GM18519 (cell line): ENCODE measurements at regions not wholly inside any gene's neighbourhood (a gene's known extent, or its start where the extent isn't known, plus 50 kb on each side); places are given as distances from the start of the nearest gene placed in this dataset.
"Not testable (repeated sequence)": the region's sequence is repeated elsewhere in the genome, so short reads cannot be mapped to it uniquely, and the experiment has no call there.

ENCODE experiments used
- ATAC-seq: cut with Tn5 transposase; IDR thresholded peaks from one replicate; pipeline ENCODE4 v1.9.1; 2021; ENCODE audit warnings: mild to moderate bottlenecking, moderate library complexity; ENCODE audit not compliant: unreplicated experiment, low FRiP score

- ATAC-seq, result no peak
Measured at GRCh38 chr12:68422956-68423574, 90.9 kb upstream of the MDM1 start.

- no peak for ATAC-seq
Measured at GRCh38 chr12:68425998-68426397, 93.8 kb upstream of the MDM1 start.

GRCh38 chr12:68428211-68428610, 96.0 kb upstream of the MDM1 start:
- no peak for ATAC-seq

- ATAC-seq, result no peak
Measured at GRCh38 chr12:68428724-68429501, 96.8 kb upstream of the MDM1 start.

- no peak for ATAC-seq
Measured at GRCh38 chr12:68429696-68430095, 97.5 kb upstream of the MDM1 start.

GRCh38 chr12:68431786-68432185, 99.6 kb upstream of the MDM1 start:
- no peak for ATAC-seq

- ATAC-seq, result no peak
Measured at GRCh38 chr12:68432622-68433021, 100.5 kb upstream of the MDM1 start.

GRCh38 chr12:68434391-68435298, 102.5 kb upstream of the MDM1 start:
- no peak for ATAC-seq

- no peak for ATAC-seq
Measured at GRCh38 chr12:68435299-68435637, 103.1 kb upstream of the MDM1 start.

- ATAC-seq, result no peak
Measured at GRCh38 chr12:68435816-68436215, 103.7 kb upstream of the MDM1 start.

- no peak for ATAC-seq
Measured at GRCh38 chr12:68438601-68439000, 106.4 kb upstream of the MDM1 start.

GRCh38 chr12:68439368-68440045, 107.3 kb upstream of the MDM1 start:
- no peak for ATAC-seq

GRCh38 chr12:68440068-68440581, 108.0 kb upstream of the MDM1 start:
- no peak for ATAC-seq

GRCh38 chr12:68441167-68441566, 109.0 kb upstream of the MDM1 start:
- no peak for ATAC-seq

- ATAC-seq, result not testable (repeated sequence)
Measured at GRCh38 chr12:68442353-68442972, 110.3 kb upstream of the MDM1 start.

GRCh38 chr12:68443695-68444094, 111.5 kb upstream of the MDM1 start:
- ATAC-seq, result not testable (repeated sequence)

GRCh38 chr12:68445824-68446223, 113.7 kb upstream of the MDM1 start:
- no peak for ATAC-seq

GRCh38 chr12:68446384-68446783, 114.2 kb upstream of the MDM1 start:
- no peak for ATAC-seq

- no peak for ATAC-seq
Measured at GRCh38 chr12:68446901-68447796, 115.0 kb upstream of the MDM1 start.
